Calu3 (cell line): ENCODE measurements at regions not wholly inside any gene's neighbourhood (a gene's known extent, or its start where the extent isn't known, plus 50 kb on each side); places are given as distances from the start of the nearest gene placed in this dataset.

Source experiments
- BruUV-seq: library from RNA; stranded (reverse); fragments of 400-500 nt; replicated peaks from 2 replicates; lab custom pipeline; 2021; lab: Mats Ljungman, UMichigan
- CTCF ChIA-PET: fragments of 300-600 bp; sonication (Branson Sonifier 250); formaldehyde crosslinking; loops from one replicate; lab custom pipeline; 2022; ENCODE audit warnings: antibody characterized with exemption; lab: Charles Lee
- DNase-seq: peaks from one replicate; pipeline ENCODE4 v3.0.0; 2022
- H3K27ac Mint-ChIP-seq: one replicate; pipeline ENCODE4 v1.8.0; 2022; ENCODE audit warnings: mixed read lengths; ENCODE audit not compliant: unreplicated experiment
- H3K27me3 Mint-ChIP-seq: one replicate; pipeline ENCODE4 v1.8.0; 2022; ENCODE audit warnings: mixed read lengths; ENCODE audit not compliant: unreplicated experiment
- H3K36me3 Mint-ChIP-seq: one replicate; pipeline ENCODE4 v1.8.0; 2022; ENCODE audit warnings: mild to moderate bottlenecking, moderate library complexity, mixed read lengths; ENCODE audit not compliant: insufficient read depth, unreplicated experiment
- H3K4me1 Mint-ChIP-seq: one replicate; pipeline ENCODE4 v1.8.0; 2022; ENCODE audit warnings: mild to moderate bottlenecking, low read depth, mixed read lengths; ENCODE audit not compliant: unreplicated experiment
- H3K4me3 Mint-ChIP-seq: one replicate; pipeline ENCODE4 v1.8.0; 2022; ENCODE audit warnings: mild to moderate bottlenecking, low read depth, moderate library complexity, mixed read lengths; ENCODE audit not compliant: unreplicated experiment
- H3K9me3 Mint-ChIP-seq: one replicate; pipeline ENCODE4 v1.8.0; 2022; ENCODE audit warnings: low read depth, mixed read lengths; ENCODE audit not compliant: unreplicated experiment
- intact Hi-C: fragments of 100-400 bp; cut with micrococcal nuclease; formaldehyde crosslinking; loops from one replicate; pipeline ENCODE4 v1.10.0; 2022; ENCODE audit not compliant: unreplicated experiment
- TF ChIP-seq, protein P1 (sequence below): fragments of 200-600 bp; IDR thresholded peaks from one replicate; pipeline ENCODE4 v1.8.0; 2022; ENCODE audit warnings: antibody characterized with exemption; ENCODE audit not compliant: unreplicated experiment

DNA sequence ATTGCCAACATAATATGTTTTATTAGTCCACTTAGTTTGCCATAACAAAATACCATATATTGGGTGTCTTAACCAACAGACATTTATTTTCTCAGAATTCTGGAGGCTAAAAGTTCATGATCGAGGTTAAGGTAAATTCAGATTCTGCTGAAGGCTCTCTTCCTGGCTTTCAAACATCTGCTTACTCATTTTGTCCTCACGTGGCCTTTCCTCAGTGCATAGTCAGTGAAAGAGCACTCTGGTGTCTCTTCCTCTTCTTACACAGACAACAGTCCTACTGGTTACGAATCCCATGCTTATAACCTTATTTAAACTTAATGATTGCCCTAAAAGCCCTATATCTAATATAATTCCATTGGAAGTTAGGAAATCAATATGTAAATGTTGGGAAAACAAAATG, 479.7 kb downstream of the FSCB start:
- Mint-ChIP-seq H3K9me3 (peaks cover 4% of the 10 kb centered on the region), H3K4me1 (no peaks in the 10 kb centered on the region), H3K4me3 (no peak overlapping the region), H3K27me3 (no peaks in the 10 kb centered on the region), H3K27ac (no peak overlapping the region), H3K36me3 (no peaks in the 10 kb centered on the region)
- intact Hi-C loops = no loop called here
- BruUV-seq = no TSS peak
- CTCF ChIA-PET = no interaction called here
- TF ChIP-seq, protein P1, sequence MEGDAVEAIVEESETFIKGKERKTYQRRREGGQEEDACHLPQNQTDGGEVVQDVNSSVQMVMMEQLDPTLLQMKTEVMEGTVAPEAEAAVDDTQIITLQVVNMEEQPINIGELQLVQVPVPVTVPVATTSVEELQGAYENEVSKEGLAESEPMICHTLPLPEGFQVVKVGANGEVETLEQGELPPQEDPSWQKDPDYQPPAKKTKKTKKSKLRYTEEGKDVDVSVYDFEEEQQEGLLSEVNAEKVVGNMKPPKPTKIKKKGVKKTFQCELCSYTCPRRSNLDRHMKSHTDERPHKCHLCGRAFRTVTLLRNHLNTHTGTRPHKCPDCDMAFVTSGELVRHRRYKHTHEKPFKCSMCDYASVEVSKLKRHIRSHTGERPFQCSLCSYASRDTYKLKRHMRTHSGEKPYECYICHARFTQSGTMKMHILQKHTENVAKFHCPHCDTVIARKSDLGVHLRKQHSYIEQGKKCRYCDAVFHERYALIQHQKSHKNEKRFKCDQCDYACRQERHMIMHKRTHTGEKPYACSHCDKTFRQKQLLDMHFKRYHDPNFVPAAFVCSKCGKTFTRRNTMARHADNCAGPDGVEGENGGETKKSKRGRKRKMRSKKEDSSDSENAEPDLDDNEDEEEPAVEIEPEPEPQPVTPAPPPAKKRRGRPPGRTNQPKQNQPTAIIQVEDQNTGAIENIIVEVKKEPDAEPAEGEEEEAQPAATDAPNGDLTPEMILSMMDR = no peak
- no peak for DNase-seq

DNA sequence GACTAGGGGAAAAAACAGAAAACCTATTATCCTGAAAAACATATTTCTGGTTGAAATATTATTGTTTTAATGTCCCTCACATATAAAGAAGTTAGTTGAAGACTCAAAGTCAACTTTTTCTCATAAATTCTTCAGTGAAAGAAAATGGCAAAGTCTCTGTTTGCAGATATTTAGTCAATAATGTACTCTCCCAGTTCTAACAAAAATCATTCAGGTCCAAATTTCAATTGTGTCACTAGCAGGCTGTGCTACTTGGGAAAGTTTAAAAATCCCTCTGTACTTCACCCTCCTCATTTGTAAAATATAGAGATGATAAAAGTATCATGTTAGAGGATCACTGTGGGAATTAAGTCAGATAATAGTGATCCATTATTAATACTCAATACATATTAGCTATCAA, 496.5 kb downstream of the FSCB start:
- H3K36me3 Mint-ChIP-seq = no peaks in the 10 kb centered on the region
- no peak overlapping the region for H3K4me3 Mint-ChIP-seq
- H3K27ac Mint-ChIP-seq = no peak overlapping the region
- DNase-seq = no peak
- CTCF ChIA-PET = no interaction called here
- TF ChIP-seq, protein P1 = no peak
- H3K9me3 Mint-ChIP-seq = peaks cover 7% of the 10 kb centered on the region
- intact Hi-C loops = no loop called here
- no TSS peak for BruUV-seq
- H3K4me1 Mint-ChIP-seq = no peaks in the 10 kb centered on the region
- no peaks in the 10 kb centered on the region for H3K27me3 Mint-ChIP-seq

DNA sequence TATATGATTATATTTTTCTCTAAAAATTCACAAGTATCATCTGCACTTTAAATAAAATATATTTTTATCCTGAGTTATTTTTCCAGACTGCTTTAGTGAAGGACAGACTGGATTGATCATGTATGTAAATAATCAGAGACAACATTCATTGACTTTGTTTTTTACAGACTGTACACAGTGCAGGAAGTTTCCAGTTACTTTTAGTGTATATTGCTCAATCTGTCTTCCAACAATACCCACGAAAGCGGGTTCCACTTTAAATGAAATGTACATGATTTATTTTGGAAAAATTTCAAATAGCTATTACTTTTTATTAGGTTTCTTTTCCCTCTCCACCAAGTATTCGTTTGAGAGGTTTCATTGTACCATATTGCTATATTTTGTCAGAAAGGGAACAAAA, 497.0 kb downstream of the FSCB start:
- DNase-seq = no peak
- BruUV-seq = no TSS peak
- TF ChIP-seq, protein P1 = no peak
- H3K4me3 Mint-ChIP-seq = no peak overlapping the region
- H3K9me3 Mint-ChIP-seq = peaks cover 7% of the 10 kb centered on the region
- no peak overlapping the region for H3K27ac Mint-ChIP-seq
- intact Hi-C loops = no loop called here
- H3K4me1 Mint-ChIP-seq = no peaks in the 10 kb centered on the region
- no peaks in the 10 kb centered on the region for H3K36me3 Mint-ChIP-seq
- H3K27me3 Mint-ChIP-seq = no peaks in the 10 kb centered on the region
- CTCF ChIA-PET = no interaction called here

DNA sequence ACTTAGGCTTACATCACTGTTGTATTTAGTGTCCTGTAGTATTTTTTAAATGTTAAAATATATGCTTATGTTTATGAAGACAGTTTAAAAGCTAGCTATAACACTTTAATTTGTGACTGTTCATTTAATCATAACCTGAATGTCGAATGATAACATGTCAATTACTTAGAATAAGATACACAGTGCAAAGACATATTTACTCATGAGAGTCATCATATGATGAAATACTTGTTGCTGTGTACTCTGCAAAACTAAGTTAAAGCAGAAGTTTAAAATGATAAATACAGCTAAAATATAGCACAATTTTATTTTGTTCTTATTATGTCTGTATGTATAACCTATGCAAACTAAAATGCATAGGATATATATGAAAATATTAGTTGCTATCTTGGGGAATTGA, 497.4 kb downstream of the FSCB start:
- no TSS peak for BruUV-seq
- Mint-ChIP-seq H3K4me3 (no peak overlapping the region), H3K4me1 (no peaks in the 10 kb centered on the region), H3K36me3 (no peaks in the 10 kb centered on the region), H3K27ac (no peak overlapping the region), H3K27me3 (no peaks in the 10 kb centered on the region), H3K9me3 (peaks cover 5% of the 10 kb centered on the region)
- CTCF ChIA-PET = no interaction called here
- no peak for DNase-seq
- TF ChIP-seq, protein P1 = no peak
- intact Hi-C loops = no loop called here
